ENCODE measurements at regions not wholly inside any gene's neighbourhood (a gene's known extent, or its start where the extent isn't known, plus 50 kb on each side); places are given as distances from the start of the nearest gene placed in this dataset.

GRCh38 chr3:150116196-150116595, 145.5 kb upstream of the PFN2 start:
- no peak for DNase-seq

DNA sequence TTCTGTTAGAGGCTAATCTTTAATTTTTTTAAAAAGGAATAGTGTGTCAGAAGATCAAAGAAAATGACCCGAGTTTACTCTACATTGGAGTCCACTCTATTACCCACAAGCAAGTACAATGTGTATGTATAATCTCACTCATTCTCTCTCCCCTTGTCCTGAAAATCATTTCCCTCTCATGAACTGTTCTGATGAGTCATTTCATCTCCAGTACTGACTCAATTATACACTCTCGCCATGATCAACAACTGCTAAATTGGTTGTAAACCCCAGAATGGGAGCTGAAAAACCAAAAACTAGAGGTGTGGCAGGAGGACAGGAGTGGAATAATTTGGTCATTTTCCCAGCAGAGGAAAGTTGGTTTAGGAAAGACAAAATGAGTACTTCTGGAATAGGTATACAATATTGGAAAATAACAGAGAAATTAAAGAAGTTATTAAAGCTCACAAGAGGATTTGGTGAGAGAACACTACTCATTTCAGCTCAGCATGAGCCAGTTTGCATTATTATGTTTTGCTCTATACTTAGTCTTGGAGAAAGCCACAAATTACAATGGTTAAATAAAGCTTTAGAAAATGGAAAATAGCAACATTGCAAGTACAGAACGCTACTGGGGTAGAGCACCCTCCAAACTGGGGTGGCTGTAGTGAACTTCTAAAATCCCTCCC, 144.3 kb upstream of the PFN2 start:
- no peak for DNase-seq

GRCh38 chr3:150114273-150114672, 143.6 kb upstream of the PFN2 start:
- no peak for DNase-seq

DNA sequence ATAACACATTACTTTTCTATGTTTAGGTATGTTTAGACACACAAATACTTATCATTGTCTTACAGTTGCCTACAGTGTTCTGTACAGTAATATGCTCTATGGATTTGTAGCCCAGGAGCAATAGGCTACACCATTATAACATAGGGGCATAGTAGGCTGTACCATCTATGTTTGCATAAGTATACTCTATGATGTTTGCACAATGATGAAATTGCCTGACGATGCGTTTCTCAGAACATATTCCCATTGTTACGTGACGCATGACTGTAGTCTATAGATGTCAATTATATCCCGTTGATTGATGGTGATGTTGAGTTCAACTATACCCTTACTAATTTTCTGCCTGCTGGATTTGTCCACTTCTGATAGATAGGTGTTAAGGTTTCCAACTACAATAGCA, 139.4 kb upstream of the PFN2 start:
- no peak for DNase-seq

GRCh38 chr3:150107429-150108175, 136.9 kb upstream of the PFN2 start:
- no peak for DNase-seq

- peak; percentile 64 for DNase-seq
Observed at GRCh38 chr3:150106740-150107428, 136.2 kb upstream of the PFN2 start.

GRCh38 chr3:150105886-150106612, 135.4 kb upstream of the PFN2 start:
- DNase-seq = no peak

DNA sequence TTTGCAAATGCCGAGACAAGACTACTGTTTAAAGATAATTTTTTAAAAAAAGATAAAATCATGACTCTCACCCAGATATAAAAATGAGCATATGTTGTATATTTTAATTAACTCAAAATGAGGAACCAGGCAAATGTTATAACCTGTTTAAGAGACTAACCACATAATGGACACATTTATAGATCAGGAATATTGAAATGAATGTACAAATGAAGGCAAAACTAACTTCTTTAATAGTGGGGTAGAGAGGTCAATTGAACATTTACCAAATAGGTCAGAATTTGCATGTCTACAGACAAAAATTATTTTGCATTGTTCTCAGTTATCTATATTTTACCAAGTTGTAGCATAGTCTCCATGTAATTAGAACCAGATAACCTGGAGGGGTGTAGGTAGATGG, 134.3 kb upstream of the PFN2 start:
- no peak for DNase-seq

- DNase-seq = no peak
Observed at GRCh38 chr3:150104564-150104963, 133.9 kb upstream of the PFN2 start.

- no peak for DNase-seq
Observed at GRCh38 chr3:150101016-150101415, 130.3 kb upstream of the PFN2 start.

GRCh38 chr3:150098621-150099020, 127.9 kb upstream of the PFN2 start:
- no peak for DNase-seq

DNA sequence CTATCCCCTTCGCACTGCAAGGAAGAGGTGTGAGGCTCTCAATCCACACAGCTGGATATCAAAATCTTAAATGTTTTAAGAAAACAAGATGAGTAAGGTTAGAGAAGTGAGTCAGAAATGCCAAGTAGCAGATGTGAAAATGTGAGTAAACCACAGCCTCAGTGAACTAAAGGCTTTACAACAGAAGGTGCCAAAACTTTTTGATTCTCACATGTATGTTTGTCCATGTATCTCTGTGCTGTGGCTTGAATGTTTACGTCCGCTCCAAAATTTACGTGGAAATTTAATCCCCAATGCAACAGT, 126.8 kb upstream of the PFN2 start:
- no peak for DNase-seq

DNA sequence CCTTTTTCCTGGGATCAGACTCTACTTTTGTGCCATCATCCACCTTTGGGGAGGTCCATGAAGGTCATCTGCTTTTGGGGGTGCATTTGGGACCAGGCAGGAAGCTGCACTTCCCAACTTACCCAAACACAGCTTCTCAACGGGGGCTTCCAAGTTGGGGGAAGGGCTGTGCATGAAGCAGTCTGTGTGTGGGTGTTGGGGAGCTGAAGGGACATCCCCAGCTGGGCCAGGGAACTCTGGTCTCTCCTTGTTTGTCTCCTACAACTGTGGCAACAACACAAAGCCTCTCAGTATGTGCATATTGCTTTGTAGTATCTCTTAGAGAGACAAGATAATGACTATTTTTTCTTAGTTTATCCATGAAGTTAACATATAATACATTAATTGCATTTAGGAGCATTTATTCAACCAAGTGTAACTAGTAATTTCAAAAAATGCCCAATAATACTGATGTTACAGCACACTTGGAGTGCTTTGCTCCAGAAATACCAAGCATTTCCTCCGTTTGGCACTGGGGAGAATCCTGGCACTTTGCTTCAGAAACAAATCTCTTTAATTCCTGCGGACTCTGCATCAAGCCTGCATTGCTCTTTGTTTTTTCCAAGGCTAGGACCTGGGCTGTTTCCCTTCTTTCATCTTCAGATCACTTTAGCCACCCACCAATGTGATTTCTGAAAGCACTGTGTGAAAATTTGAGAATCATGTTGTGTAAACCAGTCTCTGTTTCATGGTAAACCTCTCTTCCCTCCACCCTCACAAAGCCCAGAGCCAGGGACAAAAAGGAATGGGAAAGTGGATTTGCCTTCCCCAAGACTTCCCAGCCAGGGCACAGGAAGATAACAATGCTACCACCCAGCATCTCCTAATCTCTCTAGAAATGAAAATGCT, 126.2 kb upstream of the PFN2 start:
- DNase-seq = no peak

DNA sequence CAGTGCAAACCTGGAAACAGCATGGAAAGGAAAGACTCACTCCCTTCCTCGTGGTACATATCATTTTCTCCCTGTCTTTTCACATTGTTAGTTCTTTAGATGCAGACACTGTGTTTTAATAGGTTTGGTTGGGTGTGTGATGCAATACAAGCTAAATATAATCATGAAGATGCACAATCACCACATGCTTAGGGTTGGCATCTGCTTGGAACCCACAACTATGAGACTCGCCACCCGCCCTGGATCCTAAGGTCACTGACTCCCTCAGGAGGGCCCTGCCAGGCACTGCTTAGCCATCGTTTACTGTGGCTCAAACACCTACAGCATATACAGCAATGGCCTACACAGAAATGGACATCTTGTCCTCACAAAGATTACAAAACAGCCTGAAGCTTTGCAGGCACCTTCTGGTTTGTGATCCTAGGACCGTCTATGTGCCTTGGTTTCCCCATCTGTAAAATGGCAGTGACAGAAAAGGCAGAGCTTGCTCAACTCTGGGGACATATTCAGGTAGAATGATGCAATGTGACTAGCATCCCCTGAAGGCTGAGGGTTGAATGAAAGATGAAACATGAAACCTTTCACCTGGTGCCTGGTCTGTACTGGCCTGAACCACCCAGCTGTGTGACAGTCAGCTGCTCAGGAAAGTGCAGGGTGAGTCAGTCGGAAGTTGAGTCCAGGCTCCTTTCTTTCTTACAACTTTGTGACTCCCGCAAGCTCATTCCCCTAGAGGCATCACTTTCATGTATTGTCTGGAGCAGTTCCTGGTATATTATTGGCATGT, 123.6 kb upstream of the PFN2 start:
- peak; percentile 43 for DNase-seq

- DNase-seq = no peak
Observed at GRCh38 chr3:150091626-150092025, 120.9 kb upstream of the PFN2 start.

GRCh38 chr3:150090877-150091276, 120.2 kb upstream of the PFN2 start:
- DNase-seq = no peak

- DNase-seq = no peak
Observed at GRCh38 chr3:150090006-150090405, 119.3 kb upstream of the PFN2 start.

- DNase-seq = no peak
Observed at GRCh38 chr3:150084128-150084527, 113.4 kb upstream of the PFN2 start.

DNA sequence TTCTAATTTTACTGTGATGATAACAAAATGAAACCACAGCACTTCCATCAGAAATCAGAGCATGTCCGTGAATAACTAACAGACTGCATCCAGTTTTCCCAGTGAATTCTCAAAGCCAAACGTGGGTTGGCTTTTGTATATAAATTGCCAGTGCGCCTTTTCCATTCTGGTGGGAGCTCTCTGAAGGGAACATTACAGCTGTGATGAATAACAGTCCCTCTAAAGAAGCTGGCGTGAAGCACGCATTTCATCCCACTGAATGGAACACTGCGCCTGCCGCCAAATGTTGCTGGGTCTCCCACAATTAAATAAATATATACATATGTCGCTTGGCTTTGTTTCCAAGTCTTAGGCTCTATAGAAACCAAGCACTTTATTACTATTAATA, 113.0 kb upstream of the PFN2 start:
- DNase-seq = no peak

- DNase-seq = no peak
Observed at GRCh38 chr3:150082898-150083654, 112.4 kb upstream of the PFN2 start.

- no peak for DNase-seq
Observed at GRCh38 chr3:150081084-150081483, 110.4 kb upstream of the PFN2 start.
